ENCODE measurements at regions not wholly inside any gene's neighbourhood (a gene's known extent, or its start where the extent isn't known, plus 50 kb on each side); places are given as distances from the start of the nearest gene placed in this dataset.
"Not testable (repeated sequence)": the region's sequence is repeated elsewhere in the genome, so short reads cannot be mapped to it uniquely, and the experiment has no call there.

DNA sequence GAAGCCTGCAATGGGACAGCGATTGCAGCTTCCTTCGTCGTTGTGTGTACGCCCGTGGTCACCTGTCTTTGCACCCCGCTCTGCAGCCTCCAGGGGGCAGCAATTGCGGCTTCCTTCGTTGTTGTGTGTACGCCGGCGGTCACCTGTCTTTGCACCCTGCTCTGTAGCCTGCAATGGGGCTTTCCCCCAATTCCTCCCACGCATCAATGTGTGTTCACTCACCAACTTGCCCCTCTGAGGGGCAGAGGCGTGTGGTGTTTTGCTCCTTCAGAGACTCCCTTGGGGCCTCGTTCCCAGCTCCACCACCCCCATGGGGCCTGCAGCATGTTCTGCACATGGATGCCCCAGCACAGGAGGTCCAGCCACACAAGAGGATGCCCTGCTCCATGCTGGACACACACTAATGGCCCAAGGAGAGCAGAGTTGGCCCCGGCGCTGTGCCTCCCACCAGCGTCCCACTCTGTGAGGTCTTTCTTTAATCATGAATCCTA, 197.1 kb downstream of the LAT start:
- H3K4me3 ChIP-seq (ENCODE audit: low read depth, low read length) = not testable (repeated sequence)
- TF ChIP-seq, protein P1, sequence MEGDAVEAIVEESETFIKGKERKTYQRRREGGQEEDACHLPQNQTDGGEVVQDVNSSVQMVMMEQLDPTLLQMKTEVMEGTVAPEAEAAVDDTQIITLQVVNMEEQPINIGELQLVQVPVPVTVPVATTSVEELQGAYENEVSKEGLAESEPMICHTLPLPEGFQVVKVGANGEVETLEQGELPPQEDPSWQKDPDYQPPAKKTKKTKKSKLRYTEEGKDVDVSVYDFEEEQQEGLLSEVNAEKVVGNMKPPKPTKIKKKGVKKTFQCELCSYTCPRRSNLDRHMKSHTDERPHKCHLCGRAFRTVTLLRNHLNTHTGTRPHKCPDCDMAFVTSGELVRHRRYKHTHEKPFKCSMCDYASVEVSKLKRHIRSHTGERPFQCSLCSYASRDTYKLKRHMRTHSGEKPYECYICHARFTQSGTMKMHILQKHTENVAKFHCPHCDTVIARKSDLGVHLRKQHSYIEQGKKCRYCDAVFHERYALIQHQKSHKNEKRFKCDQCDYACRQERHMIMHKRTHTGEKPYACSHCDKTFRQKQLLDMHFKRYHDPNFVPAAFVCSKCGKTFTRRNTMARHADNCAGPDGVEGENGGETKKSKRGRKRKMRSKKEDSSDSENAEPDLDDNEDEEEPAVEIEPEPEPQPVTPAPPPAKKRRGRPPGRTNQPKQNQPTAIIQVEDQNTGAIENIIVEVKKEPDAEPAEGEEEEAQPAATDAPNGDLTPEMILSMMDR (IDR thresholded peaks at IDR 0.05; ENCODE audit: low read depth, low read length) = peak; percentile 23
- peak; percentile 13 for DNase-seq (ENCODE audit: low read depth)

DNA sequence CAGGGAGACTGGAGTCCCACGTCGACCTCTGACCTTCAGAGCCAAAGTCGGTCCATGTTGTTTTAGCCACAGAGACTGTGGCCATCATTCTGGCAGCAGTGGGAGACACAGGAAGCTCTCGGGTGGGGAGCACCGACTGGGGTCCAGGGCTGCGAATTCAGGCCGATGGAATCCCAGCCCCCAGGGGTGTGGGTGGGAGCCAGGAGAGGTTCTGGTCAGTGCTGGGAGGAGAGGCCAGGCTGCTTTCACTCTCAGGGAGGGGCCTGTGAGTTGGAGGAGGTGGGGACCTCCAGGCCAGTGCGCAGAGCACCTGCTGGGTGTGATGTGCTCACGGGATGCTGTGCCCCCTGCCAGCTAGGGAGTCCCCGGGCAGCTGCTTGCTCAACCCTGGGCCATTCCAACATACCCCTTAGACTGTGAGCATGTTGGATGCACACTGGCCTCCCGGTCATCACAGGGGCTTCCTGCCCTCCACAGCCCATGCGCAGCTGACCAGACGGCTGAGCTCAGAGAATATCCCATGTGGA, 196.5 kb downstream of the LAT start:
- not testable (repeated sequence) for H3K4me3 ChIP-seq (ENCODE audit: low read depth, low read length); DNase-seq (ENCODE audit: low read depth)

DNA sequence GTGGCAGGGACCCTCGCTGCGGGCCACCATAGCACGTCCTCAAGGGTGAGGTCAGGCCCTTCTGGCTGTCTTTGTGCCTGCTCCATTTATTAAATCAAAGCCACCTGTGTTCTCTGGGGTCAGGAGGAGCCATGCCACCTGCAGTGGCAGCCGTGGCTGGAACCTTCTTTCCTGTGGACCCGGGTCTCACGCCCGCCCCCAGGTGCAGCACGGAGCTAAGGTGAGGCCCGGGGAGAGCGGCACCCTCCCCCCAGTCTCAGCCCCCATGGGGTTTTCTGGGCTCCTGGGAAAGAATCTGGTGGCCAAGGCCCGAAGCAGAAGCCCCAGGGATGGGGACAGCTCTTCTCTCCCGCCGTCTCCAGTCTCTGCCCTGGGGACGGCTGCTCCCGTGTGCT, 195.4 kb downstream of the LAT start:
- not testable (repeated sequence) for DNase-seq (ENCODE audit: low read depth); H3K4me3 ChIP-seq (ENCODE audit: low read depth, low read length)

DNA sequence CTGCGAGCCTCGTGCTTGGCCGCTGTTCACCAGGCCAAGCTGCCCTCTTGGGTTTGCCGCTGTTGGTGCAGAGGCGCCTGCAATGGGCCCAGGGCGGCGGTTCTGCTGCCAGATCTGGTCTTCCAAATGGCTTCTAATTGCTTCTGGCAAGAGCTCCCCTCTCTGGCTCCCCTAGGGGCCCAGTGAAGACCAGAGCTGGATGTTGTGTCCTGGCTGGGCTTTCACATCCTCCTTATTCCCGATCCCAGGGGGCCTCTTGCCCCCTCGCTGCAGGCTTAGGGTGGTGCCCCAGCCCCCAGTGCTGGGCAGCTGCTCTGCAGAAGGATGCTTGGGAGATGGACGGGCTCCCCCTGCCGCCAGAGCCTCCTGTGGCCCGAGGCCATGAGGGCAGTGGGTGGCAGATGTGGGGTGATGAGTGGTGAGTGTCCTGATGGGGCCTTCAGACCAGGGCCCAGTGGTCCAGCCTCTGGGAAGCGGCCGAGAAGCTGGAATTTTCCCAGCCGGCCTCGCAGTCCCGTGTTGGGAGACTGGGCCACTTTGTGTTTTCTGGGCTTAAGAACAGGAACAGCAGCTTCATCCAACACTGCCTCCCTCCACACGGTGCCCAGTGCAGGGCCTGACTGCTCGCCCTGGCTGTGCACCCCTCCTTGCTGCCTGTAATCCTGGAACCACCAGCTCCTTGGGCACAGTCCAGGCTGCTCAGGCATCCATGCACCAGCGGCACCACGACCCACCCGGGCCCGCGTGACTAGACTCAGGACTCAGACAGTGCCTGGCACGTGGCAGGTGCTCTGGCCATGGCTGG, 194.8 kb downstream of the LAT start:
- DNase-seq (ENCODE audit: low read depth) = not testable (repeated sequence)

DNA sequence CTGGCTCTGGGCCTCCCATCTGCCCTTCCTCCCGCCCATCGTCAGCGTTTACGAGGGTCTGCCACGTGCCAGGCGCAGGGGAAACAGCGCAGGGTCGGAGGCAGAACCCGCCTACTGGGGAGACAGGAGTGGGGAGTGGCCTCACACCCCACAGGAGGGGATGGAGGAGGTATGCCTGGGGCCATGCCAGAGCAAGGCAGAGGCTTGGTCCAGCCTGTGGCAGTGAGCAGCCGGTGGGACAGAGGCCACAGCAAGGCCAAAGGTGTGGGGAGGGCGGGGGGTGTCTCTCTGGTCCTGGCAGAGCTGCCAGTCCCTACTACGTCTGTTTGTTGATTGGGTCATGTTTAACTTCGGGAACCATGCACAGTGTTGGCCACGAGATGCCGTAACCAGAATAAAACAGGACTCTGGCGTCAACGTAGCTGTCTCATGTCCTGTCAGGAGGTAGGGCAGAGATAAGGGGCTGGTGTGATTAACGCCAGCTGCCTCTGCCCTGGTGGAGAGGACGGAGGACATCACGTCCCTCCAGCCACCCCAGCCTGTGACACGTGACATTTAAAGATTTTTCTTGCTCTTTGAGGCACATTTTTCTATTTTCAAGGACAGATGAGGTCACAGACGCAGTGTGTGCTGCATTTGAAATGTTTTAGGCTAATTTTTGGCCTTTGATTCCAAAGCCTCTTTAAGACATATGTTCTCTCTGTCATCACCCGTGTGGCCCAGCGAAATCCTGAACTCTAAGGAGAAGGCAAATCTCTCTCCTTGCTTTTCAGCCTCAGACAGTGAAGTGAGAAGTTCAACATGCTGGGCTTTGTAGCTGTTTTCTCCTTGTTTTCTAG, 193.3 kb downstream of the LAT start:
- H3K4me3 ChIP-seq (ENCODE audit: low read depth, low read length); DNase-seq (ENCODE audit: low read depth): not testable (repeated sequence)

More for the DNA sequence above, 194.8 kb downstream of the LAT start:
- not testable (repeated sequence) for H3K4me3 ChIP-seq (ENCODE audit: low read depth, low read length)

DNA sequence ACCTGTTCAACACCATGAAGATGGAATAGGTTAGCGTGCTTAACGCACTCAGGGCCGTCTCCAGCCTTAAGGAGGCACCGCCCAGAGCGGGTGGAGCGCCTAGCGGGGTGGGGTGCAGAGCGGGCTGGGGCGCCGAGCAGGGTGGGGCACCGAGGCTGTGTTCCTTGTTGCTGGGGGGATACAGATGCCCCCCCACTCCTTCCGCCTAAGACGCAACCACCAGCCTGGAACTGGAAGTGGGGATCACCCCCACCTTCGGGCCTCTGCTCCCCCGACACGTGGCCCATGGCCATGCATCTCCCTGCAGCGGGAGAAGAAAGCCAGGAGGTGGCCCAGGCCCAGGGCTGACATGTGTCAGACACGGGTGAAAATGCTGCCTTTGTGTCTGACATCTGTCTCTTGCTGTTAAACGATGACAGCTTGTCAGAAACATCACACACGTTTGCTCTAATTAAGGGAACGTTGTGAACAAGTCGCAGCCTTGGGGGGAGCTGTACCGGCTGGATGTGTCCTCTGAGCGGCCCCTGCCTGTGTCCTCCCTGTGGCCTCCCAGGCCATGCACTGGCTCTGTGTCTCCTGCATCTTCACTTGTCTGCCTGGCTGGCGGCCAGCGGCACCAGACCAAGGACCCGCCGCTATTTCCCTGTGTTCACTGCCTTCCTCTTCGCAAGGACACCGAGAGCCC, 192.5 kb downstream of the LAT start:
- DNase-seq (ENCODE audit: low read depth); H3K4me3 ChIP-seq (ENCODE audit: low read depth, low read length): not testable (repeated sequence)

DNA sequence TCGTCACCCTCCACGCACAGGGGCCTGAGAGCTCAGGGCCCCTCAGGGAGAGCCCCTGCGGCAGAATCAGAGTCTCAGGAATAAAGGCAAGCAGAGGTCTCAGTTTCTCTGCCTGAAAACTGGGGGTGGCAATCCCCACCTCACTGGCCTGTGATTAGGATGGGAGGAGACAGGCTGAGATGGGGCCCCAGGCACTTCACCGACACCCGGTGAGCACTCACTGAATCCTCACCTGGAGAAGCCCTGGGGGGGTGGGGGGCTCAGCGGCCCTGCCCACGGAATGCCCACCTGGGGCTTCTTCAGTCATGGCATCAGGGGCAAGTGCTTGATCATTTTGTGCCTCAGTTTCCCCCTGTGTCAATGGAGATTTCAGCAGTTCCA, 192.0 kb downstream of the LAT start:
- H3K4me3 ChIP-seq (ENCODE audit: low read depth, low read length) = not testable (repeated sequence)

DNA sequence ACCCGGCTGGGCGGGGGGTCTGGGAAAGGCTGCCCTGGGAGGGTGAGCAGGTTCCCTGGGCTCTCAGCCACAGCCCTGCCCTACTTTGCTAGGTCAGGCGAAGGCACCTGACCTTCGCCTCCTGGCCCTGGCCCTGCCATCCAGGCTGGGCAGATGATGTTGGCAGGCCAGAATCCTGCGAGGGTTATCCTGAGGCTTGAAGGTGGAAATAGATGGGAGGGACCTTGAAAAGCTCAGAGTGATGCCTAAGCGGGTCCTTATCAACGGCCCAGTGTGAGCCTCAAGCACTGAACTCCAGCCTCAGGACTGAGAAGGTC, 191.3 kb downstream of the LAT start:
- H3K4me3 ChIP-seq (ENCODE audit: low read depth, low read length); DNase-seq (ENCODE audit: low read depth): not testable (repeated sequence)

More for the DNA sequence above, 192.0 kb downstream of the LAT start:
- not testable (repeated sequence) for DNase-seq (ENCODE audit: low read depth)

DNA sequence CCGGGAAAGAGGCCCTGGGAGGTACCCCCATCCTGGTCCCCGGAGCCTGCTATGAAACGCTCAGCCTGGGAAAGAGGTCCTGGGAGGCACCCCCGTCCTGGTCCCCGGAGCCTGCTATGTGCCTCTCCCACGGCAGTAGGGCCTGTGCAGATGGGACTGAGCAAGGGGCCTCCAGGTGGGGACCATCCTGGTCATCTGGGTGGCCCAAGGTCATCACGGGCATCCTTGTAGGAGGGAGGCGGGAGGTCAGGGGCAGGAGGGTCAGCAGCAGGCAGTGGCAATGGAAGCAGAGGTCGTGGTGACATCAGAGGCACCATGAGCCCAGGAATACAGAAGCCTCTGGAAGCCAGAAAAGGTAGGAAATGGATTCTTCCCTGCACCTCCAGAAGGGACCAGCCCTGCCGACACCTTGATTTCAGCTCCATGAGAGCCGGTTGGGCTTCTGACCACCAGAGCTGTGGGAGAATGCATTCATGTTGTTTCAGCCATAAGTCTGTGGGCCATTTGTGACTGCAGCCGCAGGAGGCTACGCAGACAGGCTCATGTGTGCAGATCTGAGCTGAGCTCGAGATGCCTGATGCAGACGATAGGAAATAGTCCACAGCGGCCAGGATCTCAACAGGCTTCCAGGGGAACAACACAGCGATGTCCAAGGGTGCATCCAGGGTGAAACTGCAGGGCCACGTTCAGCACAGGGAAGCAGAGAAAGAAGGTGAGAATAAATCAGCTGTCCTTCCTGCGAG, 190.7 kb downstream of the LAT start:
- DNase-seq (ENCODE audit: low read depth); H3K4me3 ChIP-seq (ENCODE audit: low read depth, low read length): not testable (repeated sequence)

DNA sequence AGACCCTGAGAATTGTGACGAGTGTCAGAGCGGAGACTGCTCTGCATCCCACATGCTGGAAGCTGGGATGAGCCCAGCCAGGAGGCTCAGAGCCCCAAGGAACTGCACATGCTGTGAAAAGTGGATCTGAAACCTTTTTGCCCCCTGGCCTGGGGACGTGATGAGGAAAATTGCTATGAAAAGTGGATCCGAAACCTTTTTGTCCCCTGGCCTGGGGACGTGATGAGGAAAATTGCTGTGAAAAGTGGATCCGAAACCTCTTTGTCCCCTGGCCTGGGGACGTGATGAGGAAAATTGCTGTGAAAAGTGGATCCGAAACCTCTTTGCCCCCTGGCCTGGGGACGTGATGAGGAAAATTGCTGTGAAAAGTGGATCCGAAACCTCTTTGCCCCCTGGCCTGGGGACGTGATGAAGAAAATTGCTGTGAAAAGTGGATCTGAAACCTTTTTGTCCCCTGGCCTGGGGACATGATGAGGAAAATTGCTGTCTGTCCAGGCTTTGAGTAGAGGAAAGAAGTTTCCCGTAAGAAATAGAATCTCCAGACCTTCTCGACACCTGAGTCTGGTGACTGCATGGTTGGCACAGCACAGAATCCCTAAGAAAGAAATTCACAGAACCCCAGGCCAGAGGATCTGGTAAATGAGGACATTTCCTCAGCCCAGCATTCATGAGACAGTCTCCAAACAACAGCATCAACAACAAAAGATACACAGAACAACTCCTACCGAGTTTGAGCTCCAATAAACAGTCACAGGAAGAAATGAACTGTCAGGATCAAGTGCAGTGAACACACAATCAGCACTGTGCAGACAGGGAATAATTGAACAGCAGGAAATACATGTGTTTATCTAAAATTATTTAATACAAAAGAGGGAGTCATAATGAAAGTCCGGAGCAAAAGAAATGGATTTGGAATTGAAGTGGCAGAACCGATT, 188.8 kb downstream of the LAT start:
- not testable (repeated sequence) for DNase-seq (ENCODE audit: low read depth); H3K4me3 ChIP-seq (ENCODE audit: low read depth, low read length)

DNA sequence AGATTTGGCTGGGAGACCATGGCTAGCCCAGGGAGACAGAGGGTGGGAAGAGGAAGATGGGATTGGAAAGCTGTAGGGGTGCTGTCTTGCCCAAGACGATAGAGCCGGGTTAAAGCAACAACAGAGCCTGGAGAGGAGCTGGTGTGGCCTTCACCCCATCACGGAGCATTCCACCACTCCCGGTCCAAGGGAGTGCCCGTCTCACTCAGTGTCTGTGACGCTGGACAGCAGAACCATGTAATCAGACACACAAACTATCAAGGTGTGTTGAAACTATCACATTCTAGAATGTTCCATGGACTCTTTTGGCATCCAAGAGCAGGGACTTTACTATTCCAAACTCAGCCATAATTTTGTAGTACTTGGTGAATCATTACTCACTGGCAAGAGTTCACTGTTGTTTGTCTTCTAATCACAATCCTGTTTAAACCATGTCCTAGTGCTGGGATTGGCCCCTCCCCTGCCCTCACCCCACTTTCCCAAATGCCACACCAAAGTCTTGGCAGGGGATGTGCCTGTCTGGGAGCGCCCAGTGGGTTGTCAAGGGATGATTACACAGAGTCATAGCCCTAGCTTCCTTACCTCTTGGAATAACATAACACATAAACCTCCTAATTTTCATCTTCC, 187.4 kb downstream of the LAT start:
- H3K4me3 ChIP-seq (ENCODE audit: low read depth, low read length); DNase-seq (ENCODE audit: low read depth): not testable (repeated sequence)

DNA sequence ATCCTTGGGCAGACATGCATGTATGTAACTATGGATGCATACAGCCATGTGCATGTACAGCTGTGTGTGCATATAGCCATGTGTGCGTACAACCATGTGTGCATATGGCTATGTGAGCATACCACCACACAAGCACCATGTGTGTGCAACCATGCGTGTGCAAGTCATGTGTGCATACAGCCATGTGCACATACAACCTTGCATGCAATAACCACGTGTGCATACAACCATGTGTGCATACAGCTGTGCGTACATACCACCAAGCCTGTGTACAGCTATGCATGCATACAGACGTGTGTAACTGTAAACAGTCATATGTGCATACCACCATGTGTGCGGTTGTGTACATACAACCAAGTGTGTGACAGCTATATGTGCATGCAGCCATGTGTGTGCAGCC, 186.4 kb downstream of the LAT start:
- not testable (repeated sequence) for DNase-seq (ENCODE audit: low read depth); H3K4me3 ChIP-seq (ENCODE audit: low read depth, low read length)

DNA sequence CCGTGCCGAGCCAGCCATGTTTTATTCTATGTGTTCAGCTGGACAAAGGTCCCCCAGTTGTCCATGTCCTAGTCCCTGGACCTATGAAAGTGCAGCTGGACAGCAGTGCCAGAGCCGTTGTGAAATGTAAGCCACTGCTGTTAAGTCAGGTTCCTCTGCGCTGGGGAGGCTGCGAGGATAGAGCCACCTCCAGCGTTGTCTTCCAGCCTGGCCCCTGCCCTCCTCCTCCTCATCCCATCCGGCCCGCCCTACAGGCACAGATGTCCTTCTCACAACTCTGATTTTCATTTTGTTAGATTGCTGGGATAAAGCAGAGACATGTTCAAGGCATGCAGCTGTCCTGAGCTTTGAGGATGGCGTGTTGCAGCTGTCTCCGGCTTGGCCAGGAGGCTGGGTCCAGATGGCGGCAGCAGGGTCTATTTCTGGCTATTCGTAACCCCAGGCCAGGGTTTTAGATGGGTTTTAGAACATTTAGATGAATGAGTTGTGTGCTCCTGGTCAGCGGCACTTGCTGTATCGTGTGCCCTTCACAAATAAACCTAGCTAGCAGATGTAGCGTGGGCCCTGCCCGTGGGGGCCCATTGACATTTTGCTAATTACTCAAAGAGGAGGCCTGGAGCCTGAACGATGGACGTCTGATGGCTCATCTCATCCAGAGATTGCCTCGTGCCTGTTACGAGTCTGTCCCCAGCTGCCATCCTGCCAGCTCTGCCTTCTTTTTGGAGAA, 185.7 kb downstream of the LAT start:
- DNase-seq (ENCODE audit: low read depth); H3K4me3 ChIP-seq (ENCODE audit: low read depth, low read length): not testable (repeated sequence)

DNA sequence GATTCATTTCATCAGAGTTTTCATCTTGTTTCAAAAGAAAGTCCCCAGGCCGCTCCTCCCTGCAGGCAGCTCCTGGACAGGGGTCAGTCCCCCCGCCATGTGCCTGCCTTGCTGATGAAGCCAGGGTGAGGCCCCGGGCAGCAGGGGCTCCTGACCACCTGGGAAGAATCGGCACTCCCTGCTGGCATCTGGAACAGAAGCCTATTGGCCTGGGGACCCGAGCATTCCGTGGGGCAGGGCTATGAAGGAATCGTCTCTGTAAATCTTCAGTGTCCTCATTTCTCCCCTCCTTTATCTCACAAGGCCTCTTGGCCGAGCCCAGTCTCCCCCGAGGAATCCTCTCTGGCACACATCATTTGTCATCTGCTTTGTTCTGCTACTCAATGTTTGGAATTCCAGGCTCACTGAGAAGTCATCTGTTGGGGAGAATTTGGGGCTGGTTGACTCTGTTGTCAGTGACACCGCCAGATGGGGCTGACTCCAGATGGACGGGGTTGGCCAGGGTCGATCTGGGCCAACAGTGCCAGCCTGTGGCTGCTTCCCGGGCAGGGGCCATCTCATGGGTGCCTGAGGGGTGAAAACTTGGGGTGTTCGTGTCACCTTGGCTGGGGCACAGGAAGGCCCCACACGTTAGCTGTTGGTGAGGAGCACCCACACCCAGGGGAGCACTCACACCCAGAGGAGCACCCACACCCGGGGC, 184.6 kb downstream of the LAT start:
- DNase-seq (ENCODE audit: low read depth); H3K4me3 ChIP-seq (ENCODE audit: low read depth, low read length): not testable (repeated sequence)
